ENCODE measurements at regions not wholly inside any gene's neighbourhood (a gene's known extent, or its start where the extent isn't known, plus 50 kb on each side); places are given as distances from the start of the nearest gene placed in this dataset.

DNA sequence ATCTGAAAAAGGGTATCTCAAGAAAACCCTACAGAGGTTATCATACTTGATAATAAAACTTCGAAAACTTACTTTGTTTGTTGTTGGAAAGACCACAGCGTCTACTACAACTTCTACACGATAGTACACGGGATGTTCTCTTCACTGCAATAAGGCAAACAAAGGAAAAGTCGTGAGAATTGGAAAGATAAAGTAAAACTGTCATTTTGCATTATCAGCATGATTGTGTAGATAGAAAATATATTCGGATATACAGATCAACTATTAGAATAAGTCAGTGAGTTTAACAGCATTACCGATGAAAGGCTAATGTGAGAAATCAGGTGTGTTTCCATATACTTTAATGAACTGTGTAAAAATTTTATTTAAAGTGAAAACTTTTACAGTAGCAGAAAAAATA is 287.4 kb downstream of the KLF6 start:
- DNase-seq (ENCODE audit: insufficient read length, low spot score) (no peak), FAIRE-seq (no peak)
- TF ChIP-seq, protein P1, sequence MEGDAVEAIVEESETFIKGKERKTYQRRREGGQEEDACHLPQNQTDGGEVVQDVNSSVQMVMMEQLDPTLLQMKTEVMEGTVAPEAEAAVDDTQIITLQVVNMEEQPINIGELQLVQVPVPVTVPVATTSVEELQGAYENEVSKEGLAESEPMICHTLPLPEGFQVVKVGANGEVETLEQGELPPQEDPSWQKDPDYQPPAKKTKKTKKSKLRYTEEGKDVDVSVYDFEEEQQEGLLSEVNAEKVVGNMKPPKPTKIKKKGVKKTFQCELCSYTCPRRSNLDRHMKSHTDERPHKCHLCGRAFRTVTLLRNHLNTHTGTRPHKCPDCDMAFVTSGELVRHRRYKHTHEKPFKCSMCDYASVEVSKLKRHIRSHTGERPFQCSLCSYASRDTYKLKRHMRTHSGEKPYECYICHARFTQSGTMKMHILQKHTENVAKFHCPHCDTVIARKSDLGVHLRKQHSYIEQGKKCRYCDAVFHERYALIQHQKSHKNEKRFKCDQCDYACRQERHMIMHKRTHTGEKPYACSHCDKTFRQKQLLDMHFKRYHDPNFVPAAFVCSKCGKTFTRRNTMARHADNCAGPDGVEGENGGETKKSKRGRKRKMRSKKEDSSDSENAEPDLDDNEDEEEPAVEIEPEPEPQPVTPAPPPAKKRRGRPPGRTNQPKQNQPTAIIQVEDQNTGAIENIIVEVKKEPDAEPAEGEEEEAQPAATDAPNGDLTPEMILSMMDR (IDR thresholded peaks at IDR 0.05; ENCODE audit: insufficient read depth, missing control alignments), result no peak

DNA sequence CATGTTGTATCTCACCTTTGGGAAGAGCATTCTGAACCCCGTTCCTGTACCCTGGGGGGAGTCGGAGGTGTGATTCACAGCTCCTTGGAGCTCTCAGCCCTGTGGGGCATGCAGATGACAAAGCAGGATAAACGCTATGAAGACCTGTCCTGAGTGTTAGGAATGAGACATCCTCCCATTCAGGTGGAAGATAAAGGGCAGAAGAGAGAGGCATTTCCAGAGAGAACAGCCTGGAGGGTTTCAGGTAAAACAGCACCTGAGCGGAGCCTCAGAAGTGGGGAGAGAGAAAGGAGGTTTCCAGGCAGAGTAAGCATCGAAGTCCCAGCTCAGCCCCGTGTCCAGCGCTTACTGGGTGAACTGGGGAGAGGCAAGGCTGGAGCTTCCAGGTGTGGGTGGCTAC is 288.9 kb downstream of the KLF6 start:
- no peak for DNase-seq (ENCODE audit: insufficient read length, low spot score)
- TF ChIP-seq, protein P1 (IDR thresholded peaks at IDR 0.05; ENCODE audit: insufficient read depth, missing control alignments), result no peak
- FAIRE-seq, result no peak

DNA sequence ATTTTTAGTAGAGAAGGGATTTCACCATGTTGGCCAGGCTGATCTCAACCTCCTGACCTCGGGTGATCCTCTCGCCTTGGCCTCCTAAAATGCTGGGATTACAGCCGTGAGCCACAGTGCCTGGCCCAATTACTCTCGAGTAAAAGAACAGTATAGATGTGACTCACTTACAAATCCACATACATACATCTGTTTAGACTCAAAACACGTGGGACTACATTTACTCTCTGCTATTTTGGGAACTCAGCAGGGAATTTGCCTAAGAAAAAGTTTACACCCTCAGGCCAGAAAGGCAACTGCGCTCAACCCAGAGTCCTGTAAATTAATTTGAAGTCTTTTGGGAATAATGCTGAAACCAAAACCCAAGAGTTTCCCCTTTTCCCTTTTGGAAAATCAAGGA is 289.7 kb downstream of the KLF6 start:
- no peak for DNase-seq (ENCODE audit: insufficient read length, low spot score)
- TF ChIP-seq, protein P1 (IDR thresholded peaks at IDR 0.05; ENCODE audit: insufficient read depth, missing control alignments), result no peak
- FAIRE-seq, result no peak

DNA sequence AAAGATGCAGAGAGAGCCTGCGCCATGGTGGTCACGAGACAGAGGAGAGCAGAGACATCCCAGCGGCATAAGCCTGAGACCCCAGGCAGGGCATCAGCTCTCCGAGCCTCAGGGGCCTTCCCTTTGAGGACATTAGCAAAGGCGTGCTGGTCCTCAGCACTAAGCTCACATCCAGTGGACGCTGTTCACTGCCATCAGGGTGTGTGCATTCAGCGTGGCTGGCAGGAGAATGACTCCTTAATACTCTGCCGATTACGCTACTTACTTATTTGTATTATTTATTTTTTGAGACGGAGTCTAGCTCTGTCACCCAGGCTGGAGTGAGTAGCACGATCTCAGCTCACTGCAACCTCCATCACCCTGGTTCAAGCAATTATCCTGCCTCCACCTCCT is 290.2 kb downstream of the KLF6 start:
- TF ChIP-seq, protein P1 (IDR thresholded peaks at IDR 0.05; ENCODE audit: insufficient read depth, missing control alignments), result no peak
- FAIRE-seq (no peak), DNase-seq (ENCODE audit: insufficient read length, low spot score) (no peak)

DNA sequence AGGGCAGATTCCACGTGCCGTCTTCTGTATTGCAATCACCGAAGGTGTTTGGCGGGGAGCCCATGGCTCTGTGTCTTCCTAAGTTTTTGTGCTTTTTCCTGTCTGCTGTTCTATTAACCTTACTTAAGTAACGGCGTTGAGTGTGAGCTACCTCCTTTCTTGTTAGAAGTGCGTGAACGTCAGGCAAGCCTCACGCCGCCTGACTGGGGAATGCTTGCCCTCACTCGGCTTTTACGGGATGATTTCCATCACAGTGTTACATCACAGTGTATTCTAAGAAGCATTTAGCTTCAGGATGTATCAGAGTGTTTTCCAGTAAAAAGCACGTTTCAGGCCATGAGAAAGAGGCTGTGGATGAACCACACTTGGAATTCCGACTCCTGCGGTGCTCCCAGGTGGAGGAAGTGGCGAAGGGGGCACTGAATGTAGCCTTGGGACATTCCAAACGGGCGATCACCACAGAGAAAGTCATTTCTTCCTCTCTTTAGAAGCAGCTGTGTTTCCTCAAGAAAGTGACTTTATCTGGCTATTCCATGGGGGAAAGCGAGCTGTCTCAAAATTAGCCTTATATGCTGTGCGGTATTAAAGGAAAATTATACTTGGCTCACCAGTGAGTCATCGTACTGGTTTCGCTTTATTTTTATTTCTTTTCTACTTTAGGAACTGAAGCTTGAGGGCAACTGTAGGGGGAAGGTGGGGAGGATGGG is 290.7 kb downstream of the KLF6 start:
- FAIRE-seq (no peak), DNase-seq (ENCODE audit: insufficient read length, low spot score) (no peak)
- TF ChIP-seq, protein P1 (IDR thresholded peaks at IDR 0.05; ENCODE audit: insufficient read depth, missing control alignments), result no peak

DNA sequence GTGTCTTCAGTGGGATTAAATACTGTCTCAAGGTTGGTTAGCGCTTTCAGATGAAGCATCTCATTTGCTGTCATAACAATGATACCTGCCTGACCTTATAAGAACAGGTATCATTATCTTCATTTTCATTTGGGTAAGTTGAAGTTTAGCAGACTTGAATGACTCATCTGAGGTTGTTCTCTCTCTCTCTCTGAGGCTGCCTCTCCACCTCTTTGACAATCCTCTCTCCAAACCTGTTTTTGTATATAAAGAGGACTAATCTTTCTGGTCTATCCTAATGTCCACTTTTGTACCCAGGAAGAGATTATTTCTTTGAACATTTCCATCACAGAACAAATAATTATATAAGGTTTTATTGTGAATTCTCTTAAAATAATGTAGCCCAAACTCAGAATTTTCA is 291.4 kb downstream of the KLF6 start:
- FAIRE-seq, result no peak
- DNase-seq (ENCODE audit: insufficient read length, low spot score), result no peak
- TF ChIP-seq, protein P1 (IDR thresholded peaks at IDR 0.05; ENCODE audit: insufficient read depth, missing control alignments), result no peak

DNA sequence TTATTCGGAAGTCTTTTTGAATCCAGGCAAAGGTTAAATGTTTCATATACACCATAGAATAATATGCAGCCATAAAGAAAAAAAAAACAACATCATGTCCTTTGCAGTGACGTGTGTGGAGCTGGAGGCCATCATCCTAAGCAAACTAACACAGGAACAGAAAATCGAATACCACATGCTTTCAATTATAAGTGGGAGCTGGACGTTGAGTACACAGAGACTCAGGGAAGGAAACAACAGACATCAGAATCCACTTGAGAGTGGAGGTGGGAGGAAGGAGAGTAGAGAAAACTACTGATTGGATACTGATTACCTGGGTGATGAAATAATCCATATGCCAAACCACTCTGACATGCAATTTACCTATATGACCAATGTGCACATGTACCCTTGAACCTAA is 293.4 kb downstream of the KLF6 start:
- FAIRE-seq, result no peak
- no peak for DNase-seq (ENCODE audit: insufficient read length, low spot score)
- TF ChIP-seq, protein P1 (IDR thresholded peaks at IDR 0.05; ENCODE audit: insufficient read depth, missing control alignments), result no peak

Measured in D721Med (cell line).